ENCODE measurements at regions not wholly inside any gene's neighbourhood (a gene's known extent, or its start where the extent isn't known, plus 50 kb on each side); places are given as distances from the start of the nearest gene placed in this dataset.
"Not testable (repeated sequence)": the region's sequence is repeated elsewhere in the genome, so short reads cannot be mapped to it uniquely, and the experiment has no call there.

- DNase-seq (ENCODE audit: low spot score): no peak
These were observed 185.2 kb downstream of the SHOX2 start for GRCh38 chr3:157920822-157921700.

- no peak for DNase-seq (ENCODE audit: low spot score)
These were observed 186.8 kb downstream of the SHOX2 start for GRCh38 chr3:157919319-157919887.

GRCh38 chr3:157918402-157918801, 187.8 kb downstream of the SHOX2 start:
- no peak for DNase-seq (ENCODE audit: low spot score)

DNA sequence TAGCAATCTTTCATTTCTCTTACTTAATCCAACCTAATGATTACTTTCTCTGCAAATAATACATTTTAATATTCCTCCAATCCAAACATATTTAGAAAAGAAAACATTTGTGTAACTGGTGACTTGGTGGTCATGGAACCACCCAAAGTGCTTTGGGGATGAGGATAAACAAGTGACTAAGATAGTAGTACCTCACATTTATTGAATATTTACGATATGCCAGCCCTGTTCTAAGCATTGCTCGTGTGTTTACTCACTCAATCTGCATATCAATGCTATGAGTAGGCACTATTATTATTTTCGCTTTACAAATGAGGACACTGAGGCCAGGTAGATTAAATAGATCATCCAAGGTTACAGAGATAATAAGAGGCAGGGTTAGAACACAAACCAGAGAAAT, 189.5 kb downstream of the SHOX2 start:
- DNase-seq (ENCODE audit: low spot score): no peak

DNA sequence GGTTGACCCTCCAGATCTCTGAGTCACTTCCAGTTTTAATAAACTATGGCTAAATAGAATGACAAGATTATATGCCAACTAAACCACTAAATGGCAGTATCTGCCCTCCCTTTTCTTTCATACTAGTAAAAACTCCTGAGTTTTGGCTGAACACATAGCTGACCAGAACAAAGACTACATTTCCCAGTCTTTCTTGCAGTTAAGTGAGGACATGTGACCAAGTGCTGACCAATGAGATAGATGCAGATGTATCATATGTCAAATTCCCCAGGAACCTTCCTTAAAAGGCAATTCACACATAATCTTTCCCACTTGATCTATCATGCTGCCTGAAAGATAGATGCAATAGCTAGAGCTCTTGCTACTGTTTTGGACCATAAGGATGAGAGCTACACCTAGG, 191.3 kb downstream of the SHOX2 start:
- DNase-seq (ENCODE audit: low spot score): no peak

DNA sequence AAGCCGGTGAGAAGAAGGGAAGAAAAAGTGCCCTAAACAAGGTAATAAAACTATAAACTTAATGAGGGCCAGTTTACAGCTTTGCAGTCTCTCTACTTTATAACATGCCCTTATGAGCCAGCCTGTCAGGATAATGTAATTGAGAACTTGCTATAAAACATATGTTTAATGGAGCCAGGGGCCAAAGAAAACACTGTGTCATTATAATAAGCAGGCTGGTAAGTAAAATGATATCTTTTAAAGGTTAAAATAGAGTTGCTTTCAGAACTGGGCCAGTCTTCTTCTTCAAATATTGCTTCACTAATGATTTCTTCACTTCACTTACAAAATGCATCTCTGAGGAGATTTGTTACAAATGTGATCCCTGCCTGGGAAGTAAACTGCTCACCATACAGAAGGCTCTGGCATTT, 192.5 kb downstream of the SHOX2 start:
- DNase-seq (ENCODE audit: low spot score): peak; percentile 34

- no peak for DNase-seq (ENCODE audit: low spot score)
These were observed 193.4 kb downstream of the SHOX2 start for GRCh38 chr3:157912514-157913451.

DNA sequence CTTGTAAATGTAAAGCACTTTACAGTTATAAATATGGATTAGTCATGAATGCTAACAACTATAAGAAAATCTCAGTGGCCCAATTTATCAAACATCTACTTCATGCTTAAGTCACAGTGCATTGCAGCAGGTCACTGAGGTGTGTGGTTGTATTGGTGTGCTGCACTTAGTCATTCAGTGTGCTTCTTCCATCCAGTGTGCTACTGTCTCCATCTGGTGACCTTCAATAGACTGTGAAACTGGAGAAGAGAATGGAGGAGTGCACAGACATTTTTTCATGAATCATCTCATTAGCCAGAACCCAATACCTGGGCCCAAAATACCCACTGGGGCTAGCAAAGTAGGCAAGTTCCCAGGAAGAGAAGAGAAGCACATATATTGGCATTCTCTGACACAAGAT, 199.6 kb downstream of the SHOX2 start:
- DNase-seq (ENCODE audit: low spot score): no peak

DNA sequence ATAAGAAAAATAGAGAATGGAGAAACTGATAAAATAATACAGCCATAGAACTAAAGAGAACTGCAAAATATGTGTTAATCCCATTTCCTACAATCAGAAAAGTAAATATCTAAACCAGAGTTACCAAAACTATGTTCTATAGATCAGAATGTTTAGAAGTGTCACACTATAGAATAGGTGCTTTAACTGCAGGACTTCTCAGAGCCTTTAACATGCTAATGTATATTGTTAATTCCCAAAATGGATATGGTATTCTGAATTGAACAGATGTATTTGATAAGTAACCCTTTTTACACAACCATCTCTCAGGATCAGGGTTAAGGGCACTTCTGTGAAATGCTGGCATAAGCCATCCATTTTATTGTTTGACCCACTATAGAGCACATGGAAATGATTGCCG, 200.3 kb downstream of the SHOX2 start:
- no peak for DNase-seq (ENCODE audit: low spot score)

DNA sequence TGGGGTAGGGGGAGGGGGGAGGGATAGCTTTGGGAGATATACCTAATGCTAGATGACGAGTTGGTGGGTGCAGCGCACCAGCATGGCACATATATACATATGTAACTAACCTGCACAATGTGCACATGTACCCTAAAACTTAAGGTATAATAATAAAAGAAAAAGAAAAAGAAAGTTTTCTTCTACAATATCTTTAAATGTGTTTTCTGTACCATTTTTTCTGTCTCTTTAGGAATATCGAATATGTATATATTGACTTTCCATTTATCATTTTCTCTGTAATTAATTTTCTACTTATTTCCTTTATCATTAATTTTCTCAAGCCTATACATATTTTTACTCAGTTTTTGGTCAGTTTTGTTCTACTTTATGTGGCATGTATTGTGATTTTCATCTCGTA, 203.5 kb downstream of the SHOX2 start:
- DNase-seq (ENCODE audit: low spot score): not testable (repeated sequence)

DNA sequence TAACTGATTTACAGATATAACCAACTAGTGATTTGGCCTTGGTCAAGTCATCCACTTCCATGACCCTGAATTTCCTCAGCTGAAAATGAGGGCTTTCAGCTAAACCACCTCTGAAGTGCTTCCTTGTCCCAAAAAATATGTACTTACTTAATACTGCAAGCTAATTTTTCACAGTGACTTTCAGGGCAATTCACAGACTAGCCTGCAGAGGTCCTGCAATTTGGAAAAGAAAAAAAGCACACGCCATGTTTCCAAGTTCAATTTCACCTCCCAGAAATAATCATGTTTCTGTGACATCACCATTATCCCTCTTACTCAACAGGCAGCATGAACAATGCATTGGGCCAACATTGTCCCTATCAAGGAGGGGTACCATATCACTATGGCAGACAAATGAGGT, 218.2 kb downstream of the SHOX2 start:
- DNase-seq (ENCODE audit: low spot score): no peak

GRCh38 chr3:157876556-157876955, 229.7 kb downstream of the SHOX2 start:
- DNase-seq (ENCODE audit: low spot score): no peak

DNA sequence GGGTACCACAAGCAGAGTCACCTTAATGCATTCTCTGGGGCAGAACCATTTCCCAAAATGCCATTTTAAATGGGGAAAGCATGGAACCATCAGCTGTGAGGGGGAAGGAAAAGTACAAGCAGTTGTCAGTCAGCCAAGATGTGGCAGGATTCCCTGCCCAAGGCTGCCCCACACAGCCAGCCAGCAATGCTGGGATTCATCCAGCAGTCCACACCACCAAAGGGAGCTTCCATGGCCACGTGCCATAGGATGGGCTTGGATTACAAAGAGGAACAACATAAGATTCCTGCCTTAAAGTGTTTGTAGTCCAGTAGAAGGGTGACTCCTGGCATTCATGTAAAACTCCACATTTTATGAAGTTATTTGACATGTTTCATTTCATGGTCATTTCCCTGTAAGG, 233.3 kb downstream of the SHOX2 start:
- DNase-seq (ENCODE audit: low spot score): no peak

- DNase-seq (ENCODE audit: low spot score): no peak
These were observed 234.3 kb downstream of the SHOX2 start for GRCh38 chr3:157871838-157872460.

GRCh38 chr3:157871248-157871647, 235.0 kb downstream of the SHOX2 start:
- no peak for DNase-seq (ENCODE audit: low spot score)

GRCh38 chr3:157868946-157869345, 237.3 kb downstream of the SHOX2 start:
- no peak for DNase-seq (ENCODE audit: low spot score)

GRCh38 chr3:157868196-157868595, 238.0 kb downstream of the SHOX2 start:
- DNase-seq (ENCODE audit: low spot score): no peak

DNA sequence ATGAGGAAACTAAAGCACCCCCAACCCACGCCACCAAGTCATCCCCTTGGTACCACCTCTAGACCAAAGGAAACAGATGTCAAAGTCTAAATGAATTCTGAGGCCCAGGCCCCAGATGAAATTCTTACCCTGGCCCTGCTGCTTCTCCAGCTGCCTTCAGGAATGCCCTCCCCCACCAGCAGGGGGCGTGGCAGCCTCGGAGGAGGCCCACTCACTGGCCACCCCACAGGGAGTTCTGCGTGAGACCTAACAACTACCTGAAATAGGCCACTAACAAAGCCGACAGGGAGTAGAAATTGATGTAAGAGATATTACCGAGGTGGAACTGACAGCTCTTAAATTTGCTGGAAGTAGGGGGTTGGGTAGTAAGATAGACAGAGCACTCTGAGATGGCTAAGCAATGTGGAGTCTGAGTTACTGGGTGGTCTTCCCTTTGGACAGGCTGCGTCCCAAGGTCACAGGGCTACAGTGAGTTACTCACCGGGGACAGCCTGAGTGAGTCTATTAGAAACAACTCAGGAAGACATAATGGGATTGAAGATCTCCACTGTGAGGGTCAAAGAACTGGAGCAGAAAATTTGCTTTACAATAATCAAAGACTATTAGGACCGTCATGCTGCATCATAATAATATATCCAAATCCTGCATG, 240.7 kb downstream of the SHOX2 start:
- peak; percentile 18 for DNase-seq (ENCODE audit: low spot score)

DNA sequence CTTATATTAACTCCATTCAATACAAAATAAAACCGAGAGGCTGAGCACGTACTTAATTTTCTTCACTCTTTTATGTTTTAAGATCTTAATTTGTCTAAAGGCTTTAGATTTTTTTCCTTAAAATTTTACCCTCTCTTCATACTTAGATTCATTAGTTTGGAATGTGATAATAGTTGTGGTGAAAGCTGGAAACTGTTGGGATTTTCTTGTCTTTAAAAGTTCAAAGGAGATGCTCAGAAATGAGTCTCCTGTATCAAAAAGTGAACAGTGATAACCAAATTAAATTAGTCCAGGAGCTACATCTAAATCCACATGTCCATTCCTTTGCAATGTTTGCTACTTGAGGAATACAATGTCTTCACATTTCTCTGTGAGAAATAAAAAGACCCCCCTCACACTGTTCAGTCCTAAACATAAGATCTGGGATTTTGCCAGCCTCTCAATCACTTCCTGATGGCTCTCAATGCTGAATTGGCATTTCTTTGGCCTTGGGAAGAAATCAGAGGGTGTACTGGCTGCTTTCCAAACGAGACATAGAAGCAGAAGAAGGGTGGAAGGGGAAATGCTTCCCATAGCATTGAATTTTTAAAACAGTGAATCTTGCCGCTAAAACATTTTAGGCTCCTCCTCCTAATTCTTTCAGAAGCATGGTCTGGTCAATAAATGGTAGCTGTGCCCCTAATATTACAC, 245.0 kb downstream of the SHOX2 start:
- DNase-seq (ENCODE audit: low spot score): no peak

GRCh38 chr3:157859541-157859940, 246.7 kb downstream of the SHOX2 start:
- no peak for DNase-seq (ENCODE audit: low spot score)

GRCh38 chr3:157858821-157859220, 247.4 kb downstream of the SHOX2 start:
- DNase-seq (ENCODE audit: low spot score): no peak
